ENCODE measurements at regions not wholly inside any gene's neighbourhood (a gene's known extent, or its start where the extent isn't known, plus 50 kb on each side); places are given as distances from the start of the nearest gene placed in this dataset.
A peak's percentile ranks its signal among the peaks of the same experiment; 100 is the strongest.
"Not testable (repeated sequence)": the region's sequence is repeated elsewhere in the genome, so short reads cannot be mapped to it uniquely, and the experiment has no call there.

DNA sequence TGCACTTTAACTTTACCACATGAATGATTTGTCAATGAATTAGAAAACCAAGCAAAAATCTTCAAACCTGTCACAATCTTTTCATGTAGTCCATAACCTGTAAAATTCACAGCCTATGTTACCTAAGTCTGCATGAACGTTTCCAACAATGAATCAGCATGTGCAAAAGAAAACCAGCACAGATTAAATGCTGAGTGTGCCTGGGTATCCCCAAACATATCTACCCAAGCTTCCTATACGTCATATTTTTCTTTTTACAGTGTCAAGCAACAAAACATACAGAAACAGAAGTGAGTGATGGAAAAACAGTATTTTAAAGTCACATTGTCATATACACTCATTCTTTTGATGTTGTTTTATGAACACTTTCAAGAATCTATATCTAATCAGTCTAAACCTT lies 713.5 kb downstream of the RFPL4B start:
- no peak for DNase-seq

DNA sequence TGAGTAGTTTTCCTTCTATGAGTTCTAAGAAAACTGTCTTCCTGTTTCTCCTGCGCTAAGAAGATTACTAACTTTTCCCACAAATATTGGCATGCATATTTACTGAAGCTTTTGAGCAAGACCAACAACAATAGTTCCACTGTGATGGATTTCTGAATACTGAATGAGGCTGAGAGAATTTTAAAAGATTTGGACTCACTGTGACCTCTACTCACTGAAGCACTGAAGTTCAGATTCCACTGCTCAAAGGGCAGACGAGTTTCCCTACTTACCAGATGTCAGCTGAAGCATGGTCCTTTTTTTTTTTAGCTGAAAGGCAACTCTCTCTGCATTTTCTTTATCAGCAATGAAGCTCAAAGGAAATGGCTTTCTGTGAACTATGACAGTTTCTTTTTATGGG lies 718.5 kb downstream of the RFPL4B start:
- DNase-seq = no peak

DNA sequence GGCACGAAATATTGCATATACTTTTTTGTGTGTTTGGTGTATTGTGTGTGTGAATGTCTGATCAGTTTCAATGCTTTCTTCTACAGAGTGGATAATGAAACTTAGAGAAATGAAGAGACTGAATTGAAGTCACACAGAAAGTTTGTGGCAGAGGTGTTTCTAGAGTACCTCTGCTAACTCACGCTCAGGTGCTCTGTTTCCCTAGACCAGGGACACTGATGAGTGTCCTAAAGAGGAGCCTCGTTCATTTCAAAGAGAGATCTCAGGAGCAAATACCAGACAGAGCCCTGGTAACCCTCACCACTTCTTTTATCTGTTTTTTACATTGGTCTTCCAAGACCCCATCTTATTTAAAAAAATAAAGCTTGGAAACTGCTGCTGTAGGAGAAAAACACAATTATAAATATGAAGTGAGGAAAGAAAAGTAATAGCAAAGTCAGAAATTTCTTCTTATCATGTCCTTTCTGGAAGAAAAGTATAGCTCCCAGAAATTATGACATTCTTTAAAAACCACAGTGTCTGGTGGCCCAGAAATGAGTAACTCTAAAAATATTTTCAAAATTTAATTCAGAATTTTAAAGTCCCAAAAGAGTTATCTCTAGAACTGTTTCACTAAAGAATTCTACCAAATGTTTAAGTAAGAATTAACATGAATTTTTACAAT lies 720.6 kb downstream of the RFPL4B start:
- no peak for DNase-seq

- no peak for DNase-seq
These were observed 721.4 kb downstream of the RFPL4B start for GRCh38 chr6:113068570-113068969.

GRCh38 chr6:113070681-113071080 lies 723.6 kb downstream of the RFPL4B start:
- not testable (repeated sequence) for DNase-seq

DNA sequence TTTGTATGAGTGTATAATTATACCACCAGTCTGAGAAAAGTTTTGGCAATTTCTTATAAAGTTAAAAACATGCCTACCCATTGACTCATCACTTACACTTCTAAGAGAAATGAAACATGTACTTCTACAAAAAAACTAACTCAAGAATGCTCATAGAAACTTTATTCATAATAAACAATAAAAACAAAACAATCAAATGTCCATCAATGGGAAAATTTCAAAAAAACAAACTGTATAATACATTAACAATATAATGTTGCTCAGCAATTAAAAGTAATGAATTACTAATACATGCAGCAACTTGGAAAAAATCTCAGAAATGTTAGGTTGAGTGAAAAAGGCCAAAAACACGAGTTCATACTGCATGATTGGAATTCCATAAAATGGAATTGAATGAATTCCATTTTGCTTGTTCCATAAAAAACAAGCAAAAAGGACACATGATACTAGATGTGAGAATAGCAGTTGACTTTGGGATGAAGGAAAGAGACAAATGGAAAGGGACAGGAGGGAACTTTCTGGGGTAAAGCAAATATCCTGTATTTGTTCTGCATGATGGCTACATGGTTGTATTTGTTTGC lies 726.6 kb downstream of the RFPL4B start:
- no peak for DNase-seq

DNA sequence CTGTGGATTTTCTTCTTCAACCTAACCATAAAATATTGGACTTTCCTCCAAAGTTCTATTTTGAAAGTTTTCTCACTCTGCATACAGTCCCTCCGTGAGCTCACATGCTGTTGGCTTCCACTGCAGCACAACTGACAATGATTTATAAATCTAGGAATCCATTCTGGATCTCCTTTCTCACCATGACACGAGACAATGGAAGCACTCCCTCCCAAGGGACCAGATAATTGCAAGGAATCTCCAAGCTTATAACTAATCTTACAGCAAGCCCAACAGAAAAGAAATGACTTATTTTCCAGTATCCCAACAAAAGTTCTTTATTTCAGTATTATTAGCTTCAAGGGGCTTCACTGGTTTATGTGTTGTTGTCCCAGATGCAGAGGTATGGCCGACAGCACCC lies 729.0 kb downstream of the RFPL4B start:
- no peak for DNase-seq

DNA sequence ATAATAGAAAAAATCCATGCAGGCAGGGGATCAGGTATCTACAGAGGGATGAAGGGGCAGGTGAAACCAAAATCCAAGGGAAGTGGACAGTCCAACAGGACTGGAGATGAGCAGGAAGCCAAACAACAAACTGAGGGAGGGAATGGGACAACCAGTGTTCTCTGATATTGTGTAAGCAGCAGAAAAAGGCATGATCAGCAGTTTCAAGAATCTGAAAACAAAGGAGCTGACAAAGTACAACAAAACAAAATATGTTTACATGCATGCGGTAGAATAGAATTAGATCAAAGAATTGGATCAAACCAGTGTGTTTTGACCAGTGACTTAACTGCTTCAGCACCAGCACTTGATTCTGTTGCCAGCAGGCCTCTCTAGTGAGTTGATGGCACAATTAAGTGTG lies 729.7 kb downstream of the RFPL4B start:
- DNase-seq = no peak

DNA sequence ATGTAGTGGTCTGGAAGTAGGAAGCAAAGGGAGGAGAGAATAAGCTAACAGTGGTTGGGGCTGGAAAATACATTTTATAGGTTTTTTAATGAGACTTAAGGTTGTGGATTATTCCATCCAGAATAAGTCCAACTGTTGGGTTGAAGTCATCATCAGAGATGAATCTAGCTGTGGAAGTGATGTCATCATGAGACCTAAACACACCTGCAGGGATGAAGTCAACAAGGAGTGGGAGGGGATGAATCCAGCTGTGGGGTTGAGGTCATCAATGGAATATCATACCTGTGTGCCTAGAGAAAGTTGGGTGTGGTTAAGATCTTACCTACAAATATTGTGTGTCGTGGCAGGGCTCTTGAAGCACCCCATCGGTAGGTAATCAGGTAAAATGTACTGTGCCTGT lies 730.7 kb downstream of the RFPL4B start:
- DNase-seq = no peak

GRCh38 chr6:113078791-113079190 lies 731.7 kb downstream of the RFPL4B start:
- no peak for DNase-seq

GRCh38 chr6:113082745-113083144 lies 735.6 kb downstream of the RFPL4B start:
- no peak for DNase-seq

DNA sequence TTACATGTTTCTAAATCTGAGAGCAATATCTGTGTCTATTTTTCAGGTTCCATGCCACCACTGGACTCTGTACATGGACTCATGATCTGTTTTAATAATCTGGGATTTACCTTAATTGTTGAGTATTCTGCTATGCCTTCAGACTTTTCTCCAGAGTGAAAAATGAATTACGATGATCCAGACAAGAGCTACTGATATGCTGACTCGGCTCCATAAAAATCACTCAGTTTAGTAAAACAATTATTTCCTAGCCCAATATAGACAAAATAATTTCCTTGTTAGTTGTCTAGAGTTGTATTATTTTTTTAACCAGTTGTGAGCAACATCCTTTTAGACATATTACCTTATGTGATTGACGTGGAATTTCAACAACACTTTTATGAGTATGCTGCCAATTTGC lies 736.8 kb downstream of the RFPL4B start:
- no peak for DNase-seq

- DNase-seq = no peak
These were observed 741.9 kb downstream of the RFPL4B start for GRCh38 chr6:113089056-113089455.

- DNase-seq = no peak
These were observed 745.7 kb downstream of the RFPL4B start for GRCh38 chr6:113092795-113093194.

DNA sequence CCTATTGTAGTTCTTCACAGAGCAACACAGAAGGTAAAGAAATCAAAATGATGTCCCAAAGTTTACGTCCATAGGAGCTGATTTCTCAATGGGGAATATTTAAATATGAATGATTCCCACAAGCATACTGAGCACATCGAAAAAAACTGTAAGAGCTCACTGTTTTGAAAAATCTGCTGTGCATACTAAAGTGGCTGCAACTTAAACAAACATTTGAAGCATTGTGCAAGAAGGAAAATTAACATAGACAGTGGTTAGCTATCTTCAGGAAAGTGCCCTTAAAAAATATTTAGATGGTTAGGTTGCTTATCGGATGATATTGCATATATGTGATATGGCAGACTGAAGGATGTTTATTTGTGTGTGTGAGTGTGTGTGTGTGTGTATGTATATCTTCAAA lies 747.6 kb downstream of the RFPL4B start:
- DNase-seq = no peak

GRCh38 chr6:113095841-113096240 lies 748.7 kb downstream of the RFPL4B start:
- DNase-seq = no peak

GRCh38 chr6:113102761-113103160 lies 754.4 kb upstream of the MARCKS start:
- no peak for DNase-seq

- no peak for DNase-seq
These were observed 753.3 kb upstream of the MARCKS start for GRCh38 chr6:113103634-113104361.

DNA sequence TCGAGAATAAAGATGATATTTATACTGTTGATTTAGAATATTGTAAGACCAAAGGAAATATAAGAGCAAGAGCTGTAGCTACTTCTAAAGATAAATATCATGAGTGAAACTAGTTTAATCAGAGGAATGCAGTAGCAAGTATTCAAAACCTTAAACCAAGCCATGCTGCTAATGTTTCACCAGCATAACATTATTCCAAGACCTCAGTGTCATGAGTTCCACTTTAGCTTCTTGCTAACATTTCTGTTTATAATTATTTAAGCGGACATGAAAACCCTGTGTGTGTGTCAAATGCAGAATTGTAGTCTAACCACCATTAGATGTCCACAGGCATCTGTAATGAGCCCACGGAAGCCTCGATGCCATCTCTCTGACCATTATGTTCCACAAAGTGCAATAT lies 752.6 kb upstream of the MARCKS start:
- DNase-seq = no peak

DNA sequence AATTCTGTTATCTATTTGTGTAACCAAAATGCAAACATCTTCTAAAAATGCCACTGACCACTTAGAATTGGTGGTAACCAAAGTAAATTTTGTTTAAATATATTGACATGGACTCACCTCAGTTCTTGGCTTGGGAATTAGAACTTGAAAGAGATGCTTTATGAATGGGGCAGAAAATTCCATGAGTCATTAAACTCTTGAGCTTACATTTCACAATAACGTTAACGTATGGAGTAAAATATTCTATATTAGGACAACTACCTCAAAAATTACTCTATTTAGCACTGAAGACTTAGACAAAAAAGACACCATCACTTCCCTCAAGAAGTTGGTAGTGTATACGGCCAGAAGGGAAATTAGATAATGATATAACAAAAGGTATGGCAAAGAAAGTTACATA lies 752.2 kb upstream of the MARCKS start:
- DNase-seq = no peak

DNA sequence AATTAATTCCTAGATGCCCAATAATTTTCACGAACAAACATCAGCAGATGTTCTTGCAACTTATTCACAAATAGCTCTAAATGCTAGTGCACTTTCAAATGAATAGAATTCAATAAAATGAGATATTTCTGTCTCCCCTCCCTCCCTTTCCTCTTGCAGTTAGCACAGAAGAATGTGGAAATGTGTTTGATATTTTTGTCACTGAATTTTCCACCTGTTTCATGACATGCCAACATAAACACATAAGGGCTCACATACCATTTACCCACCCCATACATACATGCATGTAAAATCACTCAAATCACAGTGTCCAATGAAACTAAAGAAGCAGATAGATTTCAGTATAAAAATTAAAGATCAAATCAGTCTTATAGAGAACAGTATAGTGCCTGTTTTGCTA lies 746.9 kb upstream of the MARCKS start:
- DNase-seq = no peak

- DNase-seq = no peak
These were observed 745.6 kb upstream of the MARCKS start for GRCh38 chr6:113111550-113111949.

DNA sequence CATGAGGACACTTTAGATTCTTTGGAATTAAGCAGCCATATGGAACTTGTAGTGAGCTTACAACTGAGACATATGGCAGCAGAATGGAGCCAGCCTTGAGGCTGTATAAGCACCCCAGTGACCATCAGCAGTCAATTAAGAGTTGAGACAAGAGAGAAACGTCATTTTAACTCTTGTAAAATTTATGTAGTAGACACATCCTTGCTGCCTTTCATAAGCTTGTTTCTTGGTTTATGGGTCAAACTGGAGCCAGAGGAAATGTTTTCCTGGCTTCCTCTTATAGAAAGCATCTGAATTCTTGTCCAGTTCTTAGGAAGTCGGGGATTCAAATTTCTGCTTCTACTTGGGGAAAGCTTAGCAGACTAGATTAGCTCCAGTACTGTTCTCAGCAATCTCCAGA lies 745.1 kb upstream of the MARCKS start:
- peak; percentile 87 for DNase-seq

DNA sequence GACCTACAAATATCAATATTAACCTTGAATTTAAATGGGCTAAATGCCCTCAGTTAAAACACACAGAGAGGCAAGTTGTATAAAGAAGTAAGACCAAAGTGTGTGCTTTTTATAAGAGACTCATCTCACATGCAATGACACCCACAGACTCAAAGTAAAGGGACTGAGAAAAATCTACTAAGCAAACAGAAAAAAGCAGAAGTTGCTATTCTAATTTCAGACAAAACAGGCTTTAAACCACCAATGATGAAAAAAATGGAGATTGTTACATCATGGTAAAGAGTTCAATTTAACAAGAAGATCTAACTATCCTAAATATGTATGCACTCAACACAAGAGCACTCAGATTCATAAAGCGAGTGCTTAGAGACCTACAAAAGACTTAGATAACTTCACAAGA lies 741.9 kb upstream of the MARCKS start:
- no peak for DNase-seq

DNA sequence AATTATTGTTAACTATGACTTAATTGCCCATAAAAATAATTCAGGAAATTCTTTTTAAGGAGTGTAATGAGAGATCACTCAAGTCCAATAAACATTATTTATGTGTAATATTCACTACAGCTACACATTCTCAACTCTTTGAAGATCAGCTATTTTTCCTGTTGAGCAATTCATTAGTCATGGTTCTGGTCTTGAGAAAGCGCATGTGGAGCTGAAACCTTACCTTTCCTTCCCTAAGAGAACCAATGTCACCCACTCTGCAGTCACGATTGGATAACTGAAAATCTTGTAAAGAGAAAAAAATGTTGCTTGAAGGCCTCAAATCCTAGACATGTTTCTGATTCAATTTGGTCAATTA lies 736.9 kb upstream of the MARCKS start:
- no peak for DNase-seq
